ENCODE measurements at regions not wholly inside any gene's neighbourhood (a gene's known extent, or its start where the extent isn't known, plus 50 kb on each side); places are given as distances from the start of the nearest gene placed in this dataset.

GRCh38 chr13:79716191-79716590 lies 235.2 kb downstream of the NDFIP2 start:
- Mint-ChIP-seq H3K9me3 (peaks cover 3% of the 10 kb centered on the region), H3K27ac (no peak overlapping the region), H3K4me3 (no peak overlapping the region), H3K4me1 (ENCODE audit: low read depth) (no peaks in the 10 kb centered on the region), H3K27me3 (ENCODE audit: low read depth) (peaks cover 4% of the 10 kb centered on the region), H3K36me3 (ENCODE audit: low read depth) (no peaks in the 10 kb centered on the region)
- DNase-seq = no peak
- CTCF ChIA-PET = interaction anchor here (0.6 kb wide), 1 partner anchor 292 kb away, joined by 4 read pairs; no protein-coding TSS in a partner anchor
- intact Hi-C loops (cut with micrococcal nuclease) = no loop called here

GRCh38 chr13:79711631-79712030 lies 230.7 kb downstream of the NDFIP2 start:
- H3K27ac Mint-ChIP-seq = no peak overlapping the region
- no peak for DNase-seq
- CTCF ChIA-PET = interaction anchor here (0.6 kb wide), 1 partner anchor 161 kb away, joined by 3 read pairs; no protein-coding TSS in a partner anchor
- no peaks in the 10 kb centered on the region for H3K9me3 Mint-ChIP-seq
- intact Hi-C loops (cut with micrococcal nuclease) = no loop called here
- H3K4me3 Mint-ChIP-seq = no peak overlapping the region
- no peaks in the 10 kb centered on the region for H3K36me3 Mint-ChIP-seq (ENCODE audit: low read depth)
- H3K4me1 Mint-ChIP-seq (ENCODE audit: low read depth) = no peaks in the 10 kb centered on the region
- H3K27me3 Mint-ChIP-seq (ENCODE audit: low read depth) = peaks cover 4% of the 10 kb centered on the region

- CTCF ChIA-PET = no interaction called here
- H3K9me3 Mint-ChIP-seq = no peaks in the 10 kb centered on the region
- H3K4me1 Mint-ChIP-seq (ENCODE audit: low read depth) = no peaks in the 10 kb centered on the region
- H3K27me3 Mint-ChIP-seq (ENCODE audit: low read depth) = peaks cover 4% of the 10 kb centered on the region
- no peaks in the 10 kb centered on the region for H3K36me3 Mint-ChIP-seq (ENCODE audit: low read depth)
- DNase-seq = no peak
- no peak overlapping the region for H3K27ac Mint-ChIP-seq
- intact Hi-C loops (cut with micrococcal nuclease) = no loop called here
- no peak overlapping the region for H3K4me3 Mint-ChIP-seq
Measured at GRCh38 chr13:79710376-79710775, 229.4 kb downstream of the NDFIP2 start.

- Mint-ChIP-seq H3K36me3 (ENCODE audit: low read depth) (no peaks in the 10 kb centered on the region), H3K9me3 (no peaks in the 10 kb centered on the region), H3K4me3 (no peak overlapping the region), H3K27ac (no peak overlapping the region), H3K27me3 (ENCODE audit: low read depth) (peaks cover 4% of the 10 kb centered on the region), H3K4me1 (ENCODE audit: low read depth) (no peaks in the 10 kb centered on the region)
- intact Hi-C loops (cut with micrococcal nuclease) = no loop called here
- no peak for DNase-seq
- CTCF ChIA-PET = no interaction called here
Measured at GRCh38 chr13:79709471-79709870, 228.5 kb downstream of the NDFIP2 start.

- Mint-ChIP-seq H3K4me1 (ENCODE audit: low read depth) (no peaks in the 10 kb centered on the region), H3K27ac (no peak overlapping the region), H3K27me3 (ENCODE audit: low read depth) (no peaks in the 10 kb centered on the region), H3K9me3 (no peaks in the 10 kb centered on the region), H3K36me3 (ENCODE audit: low read depth) (no peaks in the 10 kb centered on the region), H3K4me3 (no peak overlapping the region)
- intact Hi-C loops (cut with micrococcal nuclease) = no loop called here
- CTCF ChIA-PET = no interaction called here
- no peak for DNase-seq
Measured at GRCh38 chr13:79703772-79704171, 222.8 kb downstream of the NDFIP2 start.

GRCh38 chr13:79695754-79696153 lies 214.8 kb downstream of the NDFIP2 start:
- Mint-ChIP-seq H3K4me3 (no peak overlapping the region), H3K9me3 (no peaks in the 10 kb centered on the region), H3K27ac (no peak overlapping the region), H3K27me3 (ENCODE audit: low read depth) (peaks cover 15% of the 10 kb centered on the region), H3K4me1 (ENCODE audit: low read depth) (no peaks in the 10 kb centered on the region), H3K36me3 (ENCODE audit: low read depth) (no peaks in the 10 kb centered on the region)
- CTCF ChIA-PET = interaction anchor here (1.7 kb wide), 1 partner anchor 17 kb away, joined by 5 read pairs; no protein-coding TSS in a partner anchor
- DNase-seq = no peak
- intact Hi-C loops (cut with micrococcal nuclease) = no loop called here

- H3K9me3 Mint-ChIP-seq = no peaks in the 10 kb centered on the region
- H3K4me3 Mint-ChIP-seq = no peak overlapping the region
- intact Hi-C loops (cut with micrococcal nuclease) = no loop called here
- H3K27ac Mint-ChIP-seq = no peak overlapping the region
- CTCF ChIA-PET = no interaction called here
- H3K27me3 Mint-ChIP-seq (ENCODE audit: low read depth) = peaks cover 15% of the 10 kb centered on the region
- DNase-seq = no peak
- no peaks in the 10 kb centered on the region for H3K4me1 Mint-ChIP-seq (ENCODE audit: low read depth)
- H3K36me3 Mint-ChIP-seq (ENCODE audit: low read depth) = no peaks in the 10 kb centered on the region
Measured at GRCh38 chr13:79692846-79693245, 211.9 kb downstream of the NDFIP2 start.

GRCh38 chr13:79691826-79692225 lies 210.9 kb downstream of the NDFIP2 start:
- no peak for DNase-seq
- Mint-ChIP-seq H3K27me3 (ENCODE audit: low read depth) (peaks cover 8% of the 10 kb centered on the region), H3K4me1 (ENCODE audit: low read depth) (no peaks in the 10 kb centered on the region), H3K36me3 (ENCODE audit: low read depth) (no peaks in the 10 kb centered on the region), H3K27ac (no peak overlapping the region), H3K9me3 (no peaks in the 10 kb centered on the region), H3K4me3 (no peak overlapping the region)
- CTCF ChIA-PET = interaction anchor here (0.6 kb wide), 1 partner anchor 256 kb away, joined by 5 read pairs; no protein-coding TSS in a partner anchor
- intact Hi-C loops (cut with micrococcal nuclease) = no loop called here

- DNase-seq = no peak
- Mint-ChIP-seq H3K4me1 (ENCODE audit: low read depth) (no peaks in the 10 kb centered on the region), H3K27ac (no peak overlapping the region), H3K36me3 (ENCODE audit: low read depth) (no peaks in the 10 kb centered on the region), H3K27me3 (ENCODE audit: low read depth) (no peaks in the 10 kb centered on the region), H3K9me3 (no peaks in the 10 kb centered on the region), H3K4me3 (no peak overlapping the region)
- CTCF ChIA-PET = interaction anchor here (1.5 kb wide), 1 partner anchor 10 kb away, joined by 8 read pairs; no protein-coding TSS in a partner anchor
- intact Hi-C loops (cut with micrococcal nuclease) = no loop called here
Measured at GRCh38 chr13:79688741-79689140, 207.8 kb downstream of the NDFIP2 start.

GRCh38 chr13:79686441-79686840 lies 205.5 kb downstream of the NDFIP2 start:
- Mint-ChIP-seq H3K27ac (no peak overlapping the region), H3K4me1 (ENCODE audit: low read depth) (no peaks in the 10 kb centered on the region), H3K27me3 (ENCODE audit: low read depth) (no peaks in the 10 kb centered on the region), H3K9me3 (peaks cover 2% of the 10 kb centered on the region), H3K36me3 (ENCODE audit: low read depth) (no peaks in the 10 kb centered on the region), H3K4me3 (no peak overlapping the region)
- intact Hi-C loops (cut with micrococcal nuclease) = no loop called here
- CTCF ChIA-PET = no interaction called here
- no peak for DNase-seq

- CTCF ChIA-PET = no interaction called here
- no peak for DNase-seq
- Mint-ChIP-seq H3K36me3 (ENCODE audit: low read depth) (no peaks in the 10 kb centered on the region), H3K27me3 (ENCODE audit: low read depth) (no peaks in the 10 kb centered on the region), H3K4me3 (no peak overlapping the region), H3K4me1 (ENCODE audit: low read depth) (no peaks in the 10 kb centered on the region), H3K27ac (no peak overlapping the region), H3K9me3 (peaks cover 2% of the 10 kb centered on the region)
- intact Hi-C loops (cut with micrococcal nuclease) = no loop called here
Measured at GRCh38 chr13:79684371-79684770, 203.4 kb downstream of the NDFIP2 start.

GRCh38 chr13:79682164-79682563 lies 201.2 kb downstream of the NDFIP2 start:
- peaks cover 2% of the 10 kb centered on the region for H3K9me3 Mint-ChIP-seq
- no peak overlapping the region for H3K4me3 Mint-ChIP-seq
- intact Hi-C loops (cut with micrococcal nuclease) = no loop called here
- no peaks in the 10 kb centered on the region for H3K36me3 Mint-ChIP-seq (ENCODE audit: low read depth)
- CTCF ChIA-PET = no interaction called here
- peaks cover 3% of the 10 kb centered on the region for H3K27me3 Mint-ChIP-seq (ENCODE audit: low read depth)
- H3K4me1 Mint-ChIP-seq (ENCODE audit: low read depth) = no peaks in the 10 kb centered on the region
- no peak for DNase-seq
- no peak overlapping the region for H3K27ac Mint-ChIP-seq

- Mint-ChIP-seq H3K27ac (no peak overlapping the region), H3K4me1 (ENCODE audit: low read depth) (no peaks in the 10 kb centered on the region), H3K9me3 (peaks cover 2% of the 10 kb centered on the region), H3K36me3 (ENCODE audit: low read depth) (no peaks in the 10 kb centered on the region), H3K4me3 (no peak overlapping the region), H3K27me3 (ENCODE audit: low read depth) (peaks cover 3% of the 10 kb centered on the region)
- CTCF ChIA-PET = no interaction called here
- no peak for DNase-seq
- intact Hi-C loops (cut with micrococcal nuclease) = no loop called here
Measured at GRCh38 chr13:79681069-79681468, 200.1 kb downstream of the NDFIP2 start.
